ENCODE measurements at regions not wholly inside any gene's neighbourhood (a gene's known extent, or its start where the extent isn't known, plus 50 kb on each side); places are given as distances from the start of the nearest gene placed in this dataset.

GRCh38 chr14:97900196-97900854 is 1103.1 kb downstream of the VRK1 start:
- TF ChIP-seq ARID2 (CRISPR knock-in tag; IDR thresholded peaks at IDR 0.05; ENCODE audit: borderline replicate concordance) (no peak), GABPA (IDR thresholded peaks at IDR 0.05; ENCODE audit: low read depth, low read length) (no peak), GABPA (CRISPR knock-in tag; IDR thresholded peaks at IDR 0.05; ENCODE audit: low read depth) (no peak)
- TF ChIP-seq, protein P1, sequence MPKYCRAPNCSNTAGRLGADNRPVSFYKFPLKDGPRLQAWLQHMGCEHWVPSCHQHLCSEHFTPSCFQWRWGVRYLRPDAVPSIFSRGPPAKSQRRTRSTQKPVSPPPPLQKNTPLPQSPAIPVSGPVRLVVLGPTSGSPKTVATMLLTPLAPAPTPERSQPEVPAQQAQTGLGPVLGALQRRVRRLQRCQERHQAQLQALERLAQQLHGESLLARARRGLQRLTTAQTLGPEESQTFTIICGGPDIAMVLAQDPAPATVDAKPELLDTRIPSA (CRISPR knock-in tag; IDR thresholded peaks at IDR 0.05; ENCODE audit: borderline replicate concordance), result no peak
- TF ChIP-seq, protein P2, sequence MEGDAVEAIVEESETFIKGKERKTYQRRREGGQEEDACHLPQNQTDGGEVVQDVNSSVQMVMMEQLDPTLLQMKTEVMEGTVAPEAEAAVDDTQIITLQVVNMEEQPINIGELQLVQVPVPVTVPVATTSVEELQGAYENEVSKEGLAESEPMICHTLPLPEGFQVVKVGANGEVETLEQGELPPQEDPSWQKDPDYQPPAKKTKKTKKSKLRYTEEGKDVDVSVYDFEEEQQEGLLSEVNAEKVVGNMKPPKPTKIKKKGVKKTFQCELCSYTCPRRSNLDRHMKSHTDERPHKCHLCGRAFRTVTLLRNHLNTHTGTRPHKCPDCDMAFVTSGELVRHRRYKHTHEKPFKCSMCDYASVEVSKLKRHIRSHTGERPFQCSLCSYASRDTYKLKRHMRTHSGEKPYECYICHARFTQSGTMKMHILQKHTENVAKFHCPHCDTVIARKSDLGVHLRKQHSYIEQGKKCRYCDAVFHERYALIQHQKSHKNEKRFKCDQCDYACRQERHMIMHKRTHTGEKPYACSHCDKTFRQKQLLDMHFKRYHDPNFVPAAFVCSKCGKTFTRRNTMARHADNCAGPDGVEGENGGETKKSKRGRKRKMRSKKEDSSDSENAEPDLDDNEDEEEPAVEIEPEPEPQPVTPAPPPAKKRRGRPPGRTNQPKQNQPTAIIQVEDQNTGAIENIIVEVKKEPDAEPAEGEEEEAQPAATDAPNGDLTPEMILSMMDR (CRISPR knock-in tag; IDR thresholded peaks at IDR 0.05), result no peak
- TF ChIP-seq, protein P3, sequence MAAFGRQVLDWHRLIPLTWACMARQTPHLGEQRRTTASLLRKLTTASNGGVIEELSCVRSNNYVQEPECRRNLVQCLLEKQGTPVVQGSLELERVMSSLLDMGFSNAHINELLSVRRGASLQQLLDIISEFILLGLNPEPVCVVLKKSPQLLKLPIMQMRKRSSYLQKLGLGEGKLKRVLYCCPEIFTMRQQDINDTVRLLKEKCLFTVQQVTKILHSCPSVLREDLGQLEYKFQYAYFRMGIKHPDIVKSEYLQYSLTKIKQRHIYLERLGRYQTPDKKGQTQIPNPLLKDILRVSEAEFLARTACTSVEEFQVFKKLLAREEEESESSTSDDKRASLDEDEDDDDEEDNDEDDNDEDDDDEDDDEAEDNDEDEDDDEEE (CRISPR knock-in tag; IDR thresholded peaks at IDR 0.05), result no peak

Measured in HepG2 (cell line).